Activated CD4-positive, alpha-beta memory T cell treated with anti-CD3 and anti-CD28 coated beads, Interleukin-2, amount 10 ng/mL, durations not matched to agents 7 days and 5 days (primary cell): ENCODE measurements at regions not wholly inside any gene's neighbourhood (a gene's known extent, or its start where the extent isn't known, plus 50 kb on each side); places are given as distances from the start of the nearest gene placed in this dataset.

Source experiments
- CTCF ChIA-PET: fragments of 350-600 bp; sonication (Branson Sonifier 250); formaldehyde crosslinking; loops from one replicate; lab custom pipeline; 2021; ENCODE audit warnings: antibody characterized with exemption, inconsistent platforms; lab: Charles Lee
- POLR2A ChIA-PET: fragments of 350-600 bp; sonication (Branson Sonifier 250); formaldehyde crosslinking; loops from one replicate; lab custom pipeline; 2021; ENCODE audit warnings: antibody characterized with exemption; lab: Charles Lee
- DNase-seq: peaks from one replicate; pipeline ENCODE4 v3.0.0-alpha.2; 2020
- H3K27ac Mint-ChIP-seq: one replicate; pipeline ENCODE4 v1.8.0; 2021; ENCODE audit warnings: mild to moderate bottlenecking, mixed read lengths
- H3K27me3 Mint-ChIP-seq: one replicate; pipeline ENCODE4 v1.8.0; 2021; ENCODE audit warnings: mixed read lengths
- H3K36me3 Mint-ChIP-seq: one replicate; pipeline ENCODE4 v1.8.0; 2021; ENCODE audit warnings: low read depth, mixed read lengths
- H3K4me1 Mint-ChIP-seq: one replicate; pipeline ENCODE4 v1.8.0; 2021; ENCODE audit warnings: mixed read lengths
- H3K4me3 Mint-ChIP-seq: one replicate; pipeline ENCODE4 v1.8.0; 2021; ENCODE audit warnings: mild to moderate bottlenecking, mixed read lengths
- H3K9me3 Mint-ChIP-seq: one replicate; pipeline ENCODE4 v1.8.0; 2021; ENCODE audit warnings: mixed read lengths

DNA sequence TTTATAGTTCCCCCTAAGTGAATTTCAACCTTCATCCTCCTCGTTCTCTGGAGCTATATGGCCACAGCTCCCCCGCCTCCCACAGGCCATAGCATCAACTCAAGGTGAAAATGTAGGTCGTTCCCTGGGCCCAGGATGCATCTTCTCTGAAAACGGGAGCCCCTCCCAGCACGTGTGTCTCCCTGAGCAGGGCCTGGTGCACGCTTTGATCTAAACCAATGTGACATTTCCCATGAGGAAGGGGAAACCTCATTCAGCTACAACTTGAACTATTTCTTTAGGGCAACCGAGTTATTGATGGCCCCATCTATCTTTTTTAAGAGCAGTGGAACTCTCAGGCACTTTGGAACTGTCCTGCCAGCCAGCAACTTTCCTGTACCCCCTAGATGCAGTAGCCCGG, 57.8 kb upstream of the BACE2 start:
- Mint-ChIP-seq H3K36me3 (no peaks in the 10 kb centered on the region), H3K4me3 (no peak overlapping the region), H3K27ac (no peak overlapping the region), H3K4me1 (peaks cover 14% of the 10 kb centered on the region), H3K27me3 (peaks cover 5% of the 10 kb centered on the region), H3K9me3 (no peaks in the 10 kb centered on the region)
- ChIA-PET CTCF (no interaction called here), POLR2A (no interaction called here)
- no peak for DNase-seq

DNA sequence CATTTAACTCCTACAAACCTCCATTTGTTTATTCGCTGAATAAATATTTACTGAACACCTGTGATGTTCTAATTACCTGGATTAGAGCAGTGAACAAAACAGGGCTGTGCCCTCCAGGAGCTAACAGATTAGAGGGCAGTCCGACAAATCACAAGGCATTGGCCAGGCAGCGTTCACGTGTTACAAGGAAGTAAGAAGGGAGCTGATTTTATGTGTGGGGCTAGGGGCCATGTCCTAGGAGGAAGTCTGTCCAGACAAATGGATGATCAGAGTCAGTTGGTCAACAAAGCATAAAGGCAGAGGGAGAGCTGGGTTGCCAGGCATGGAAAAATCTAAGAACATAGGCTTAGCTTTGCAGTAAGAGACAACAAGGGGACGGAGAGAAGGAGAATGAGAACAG, 57.3 kb upstream of the BACE2 start:
- Mint-ChIP-seq H3K9me3 (no peaks in the 10 kb centered on the region), H3K27ac (no peak overlapping the region), H3K4me3 (no peak overlapping the region), H3K4me1 (peaks cover 14% of the 10 kb centered on the region), H3K36me3 (no peaks in the 10 kb centered on the region), H3K27me3 (peaks cover 5% of the 10 kb centered on the region)
- CTCF ChIA-PET = no interaction called here
- DNase-seq = no peak
- POLR2A ChIA-PET = no interaction called here

DNA sequence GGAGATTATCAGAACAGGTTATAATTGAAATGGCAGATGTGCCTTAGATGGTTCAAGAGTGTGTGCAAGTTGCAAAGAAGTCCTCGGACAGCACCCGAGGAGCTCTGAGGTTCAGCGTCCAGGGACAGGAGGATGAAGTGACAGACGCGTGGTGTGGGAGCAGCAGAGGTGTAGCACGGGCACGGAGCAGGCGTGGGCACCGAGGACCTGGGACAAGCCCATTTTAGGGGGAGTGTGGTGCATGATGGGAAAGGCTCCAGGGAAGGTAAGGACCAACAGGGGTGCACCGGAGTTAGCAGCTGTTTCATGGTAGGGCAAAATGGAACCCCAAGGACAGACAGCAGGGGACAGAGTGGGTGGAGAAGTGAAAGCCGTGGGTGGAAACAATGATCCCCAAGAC, 56.3 kb upstream of the BACE2 start:
- Mint-ChIP-seq H3K4me3 (no peak overlapping the region), H3K36me3 (no peaks in the 10 kb centered on the region), H3K9me3 (no peaks in the 10 kb centered on the region), H3K27ac (no peak overlapping the region), H3K27me3 (peaks cover 5% of the 10 kb centered on the region), H3K4me1 (peaks cover 14% of the 10 kb centered on the region)
- CTCF ChIA-PET = no interaction called here
- POLR2A ChIA-PET = no interaction called here
- no peak for DNase-seq

DNA sequence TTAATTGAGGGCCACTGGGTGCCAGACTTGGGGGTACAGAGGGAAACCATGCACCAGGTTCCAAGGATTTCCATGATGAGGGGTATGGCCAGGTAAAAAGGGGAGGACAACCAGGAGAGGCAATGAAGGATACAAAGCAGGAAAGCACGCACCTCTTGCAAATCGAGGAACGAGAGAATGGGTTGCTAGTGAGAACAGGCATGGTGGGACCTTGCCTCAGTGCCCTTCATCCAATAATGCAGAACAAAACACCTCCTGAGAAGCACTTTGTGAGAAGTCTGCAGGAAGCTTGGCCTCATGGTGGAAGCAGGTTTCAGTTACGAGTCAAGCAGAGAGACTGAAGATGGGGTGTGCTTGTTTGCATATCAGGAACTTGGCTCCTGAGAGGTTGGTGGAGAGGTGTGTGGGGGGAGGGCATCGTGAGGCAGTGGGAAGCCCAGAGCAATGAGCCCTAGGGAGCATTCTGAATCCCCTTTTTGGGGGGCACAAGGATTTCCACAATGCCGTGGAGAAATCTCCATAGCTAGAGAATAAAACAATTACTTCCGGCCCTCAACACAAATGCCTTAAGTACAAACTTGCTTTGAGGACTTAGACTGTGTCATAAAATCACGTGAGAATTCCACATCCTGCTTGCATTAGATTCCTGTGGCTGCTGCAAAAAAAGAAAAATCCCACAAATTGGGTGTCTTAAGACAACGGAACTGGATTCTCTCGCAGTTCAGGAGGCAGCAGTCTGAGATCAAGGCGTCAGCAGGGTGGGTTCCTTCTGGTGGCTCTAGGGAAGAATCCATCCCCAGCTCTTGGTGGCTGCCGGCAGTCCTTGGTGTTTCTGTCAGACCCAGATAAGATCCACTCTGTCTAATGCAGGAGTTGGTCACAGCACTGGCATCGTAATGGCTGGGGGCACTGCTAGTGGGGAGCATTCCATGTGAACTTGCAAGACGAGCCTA, 54.9 kb upstream of the BACE2 start:
- CTCF ChIA-PET = no interaction called here

DNA sequence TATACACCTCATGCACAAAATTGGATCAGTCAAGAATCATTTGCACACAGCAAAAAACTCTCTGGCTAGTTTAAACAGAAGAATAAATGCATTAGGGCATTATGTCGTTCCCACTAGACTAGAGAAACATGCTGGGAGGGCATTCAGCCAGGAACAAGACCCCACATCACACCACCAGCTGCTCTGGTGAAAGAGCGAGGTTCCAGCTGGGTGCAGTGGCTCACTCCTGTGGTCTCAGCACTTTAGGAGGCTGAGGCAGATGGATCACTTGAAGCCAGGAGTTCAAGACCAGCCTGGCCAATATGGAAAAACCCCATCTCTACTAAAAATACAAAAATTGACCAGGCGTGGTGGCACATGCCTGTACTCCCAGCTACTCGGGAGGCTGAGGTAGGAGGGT, 52.1 kb upstream of the BACE2 start:
- DNase-seq = no peak
- no peak overlapping the region for H3K27ac Mint-ChIP-seq
- H3K9me3 Mint-ChIP-seq = no peaks in the 10 kb centered on the region
- no peaks in the 10 kb centered on the region for H3K27me3 Mint-ChIP-seq
- H3K4me1 Mint-ChIP-seq = peaks cover 14% of the 10 kb centered on the region
- no peaks in the 10 kb centered on the region for H3K36me3 Mint-ChIP-seq
- CTCF ChIA-PET = no interaction called here
- POLR2A ChIA-PET = no interaction called here
- H3K4me3 Mint-ChIP-seq = no peak overlapping the region

More for the DNA sequence above, 54.9 kb upstream of the BACE2 start:
- Mint-ChIP-seq H3K4me3 (no peak overlapping the region), H3K27me3 (peaks cover 5% of the 10 kb centered on the region), H3K36me3 (no peaks in the 10 kb centered on the region), H3K9me3 (no peaks in the 10 kb centered on the region), H3K27ac (no peak overlapping the region), H3K4me1 (peaks cover 14% of the 10 kb centered on the region)
- POLR2A ChIA-PET = no interaction called here
- no peak for DNase-seq
